Esophagus squamous epithelium (tissue), 5 donors: ENCODE measurements at regions not wholly inside any gene's neighbourhood (a gene's known extent, or its start where the extent isn't known, plus 50 kb on each side); places are given as distances from the start of the nearest gene placed in this dataset.

Experiments used
- DNase-seq: peaks from one replicate; lab custom pipeline; 2025; lab: John Stamatoyannopoulos, UW
- H3K27ac ChIP-seq, 4 donors: fragments of 200-600 bp; sonication (generic); one replicate each; pipeline ENCODE4 v1.5.1; 2016 to 2019; ENCODE audit warnings: mild to moderate bottlenecking in 1 of 4
- H3K27me3 ChIP-seq, 4 donors: fragments of 200-600 bp; sonication (generic); 1 replicate in 3 of 4; 2 replicates in 1 of 4; pipeline versions ENCODE4 v1.5.1 to v1.6.0; 2017 to 2021; ENCODE audit warnings: antibody characterized with exemption in 1 of 4
- H3K36me3 ChIP-seq, 3 donors: fragments of 200-600 bp; sonication (generic); one replicate each; pipeline ENCODE4 v1.5.1; 2016 to 2019
- H3K4me1 ChIP-seq, 3 donors: fragments of 200-600 bp; sonication (generic); one replicate each; pipeline ENCODE4 v1.5.1; 2017 to 2019
- H3K4me3 ChIP-seq, 4 donors: fragments of 200-600 bp; sonication (generic); 1 replicate in 3 of 4; 2 replicates in 1 of 4; pipeline ENCODE4 v1.5.1; 2016 to 2019; ENCODE audit warnings: mild to moderate bottlenecking in 2 of 4, moderate library complexity in 1 of 4
- H3K9me3 ChIP-seq, 3 donors: fragments of 200-600 bp; sonication (generic); one replicate each; pipeline ENCODE4 v1.5.1; 2016 to 2019
- CTCF ChIP-seq, 6 experiments: fragments of 450-650 bp in 4 of 6; fragments of 200-600 bp in 2 of 6; sonication (generic) in 2 of 6; IDR thresholded peaks; one replicate each; pipeline ENCODE4 v1.5.1; 2016 to 2019; ENCODE audit warnings: antibody characterized with exemption in 6 of 6, mild to moderate bottlenecking in 4 of 6, moderate library complexity in 4 of 6
- POLR2A ChIP-seq, 4 donors: fragments of 450-650 bp; IDR thresholded peaks; one replicate each; pipeline ENCODE4 v1.6.1; 2017; ENCODE audit warnings: antibody characterized with exemption in 4 of 4, mild to moderate bottlenecking in 4 of 4, moderate library complexity in 3 of 4
- WGBS, 2 donors: methylation state at CpG; one replicate each; pipeline ENCODE4 v1.1.5; 2018; 5-methylcytosine and 5-hydroxymethylcytosine counted together
- intact Hi-C: fragments of 100-400 bp; cut with DNase I; formaldehyde crosslinking; loops from one replicate; pipeline ENCODE4 v1.15.0; 2022
- donor health status: DM: yes; HTN: yes; CAD: no.

GRCh38 chr14:44422699-44423098, 84.4 kb downstream of the FSCB start:
- Histone ChIP-seq H3K4me1 (no peaks in the 10 kb centered on the region), H3K4me3 (no peak overlapping the region), H3K9me3 (no peaks in the 10 kb centered on the region), H3K36me3 (no peaks in the 10 kb centered on the region), H3K27me3 (no peaks in the 10 kb centered on the region), H3K27ac (no peak overlapping the region)
- no peak for DNase-seq
- intact Hi-C loops = no loop called here
- 58% methylated on average over 4 of the region's 4 CpGs; no CpG with 5 or more reads in 1 of the 2 donors for WGBS, 2 donors
- TF ChIP-seq POLR2A (IDR thresholded peaks at IDR 0.05) = no peak
- TF ChIP-seq CTCF (IDR thresholded peaks at IDR 0.05) = no peak

- TF ChIP-seq POLR2A (IDR thresholded peaks at IDR 0.05) (no peak), CTCF (IDR thresholded peaks at IDR 0.05) (no peak)
- H3K9me3 ChIP-seq = no peaks in the 10 kb centered on the region
- H3K36me3 ChIP-seq = no peaks in the 10 kb centered on the region
- H3K27me3 ChIP-seq = no peaks in the 10 kb centered on the region
- H3K4me1 ChIP-seq = no peaks in the 10 kb centered on the region
- H3K4me3 ChIP-seq = no peak overlapping the region
- DNase-seq = no peak
- H3K27ac ChIP-seq = no peak overlapping the region
- intact Hi-C loops = no loop called here
- whole genome bisulfite sequencing, 2 donors = 91 to 100% methylated on average over 1 of the region's 1 CpG
Observed at GRCh38 chr14:44420226-44420625, 86.9 kb downstream of the FSCB start.

- Histone ChIP-seq H3K36me3 (no peaks in the 10 kb centered on the region), H3K27ac (no peak overlapping the region), H3K4me3 (no peak overlapping the region), H3K9me3 (no peaks in the 10 kb centered on the region), H3K4me1 (no peaks in the 10 kb centered on the region), H3K27me3 (no peaks in the 10 kb centered on the region)
- no peak for DNase-seq
- TF ChIP-seq POLR2A (IDR thresholded peaks at IDR 0.05) = no peak
- TF ChIP-seq CTCF (IDR thresholded peaks at IDR 0.05) = no peak
- intact Hi-C loops = no loop called here
- 71 to 77% methylated on average over 4 to 5 of the region's 5 CpGs for WGBS, 2 donors
Observed at GRCh38 chr14:44418856-44419255, 88.2 kb downstream of the FSCB start.

GRCh38 chr14:44417809-44418208, 89.3 kb downstream of the FSCB start:
- H3K27me3 ChIP-seq = no peaks in the 10 kb centered on the region
- no peak overlapping the region for H3K27ac ChIP-seq
- no peaks in the 10 kb centered on the region for H3K9me3 ChIP-seq
- intact Hi-C loops = no loop called here
- 73% methylated on average over 1 of the region's 1 CpG for WGBS, 2 donors
- no peak for DNase-seq
- no peak for TF ChIP-seq CTCF (IDR thresholded peaks at IDR 0.05)
- TF ChIP-seq POLR2A (IDR thresholded peaks at IDR 0.05) = no peak
- no peaks in the 10 kb centered on the region for H3K36me3 ChIP-seq
- no peaks in the 10 kb centered on the region for H3K4me1 ChIP-seq
- H3K4me3 ChIP-seq = no peak overlapping the region

- 43 to 54% methylated on average over 1 of the region's 1 CpG for WGBS, 2 donors
- H3K4me1 ChIP-seq = no peaks in the 10 kb centered on the region
- H3K4me3 ChIP-seq = no peak overlapping the region
- TF ChIP-seq POLR2A (IDR thresholded peaks at IDR 0.05) (no peak), CTCF (IDR thresholded peaks at IDR 0.05) (no peak)
- no peaks in the 10 kb centered on the region for H3K9me3 ChIP-seq
- no peak for DNase-seq
- H3K27ac ChIP-seq = no peak overlapping the region
- no peaks in the 10 kb centered on the region for H3K36me3 ChIP-seq
- H3K27me3 ChIP-seq = no peaks in the 10 kb centered on the region
- intact Hi-C loops = no loop called here
Observed at GRCh38 chr14:44414646-44415045, 92.4 kb downstream of the FSCB start.
